Ovary (tissue), 3 donors: ENCODE measurements at regions not wholly inside any gene's neighbourhood (a gene's known extent, or its start where the extent isn't known, plus 50 kb on each side); places are given as distances from the start of the nearest gene placed in this dataset.

Source experiments
- EP300 ChIP-seq: sonication (generic); formaldehyde crosslinking; IDR thresholded peaks from one replicate; pipeline ENCODE4 v1.6.1; 2017; ENCODE audit warnings: antibody characterized with exemption
- POLR2A ChIP-seq: fragments of 450-650 bp; IDR thresholded peaks from one replicate; pipeline ENCODE4 v1.6.1; 2017; ENCODE audit warnings: antibody characterized with exemption, mild to moderate bottlenecking, moderate library complexity
- TF ChIP-seq, protein P1 (sequence below), 3 donors: fragments of 450-650 bp in 2 of 3; fragments of 200-600 bp in 1 of 3; IDR thresholded peaks; one replicate each; pipeline versions ENCODE4 v1.5.1 to v1.8.0; 2016 to 2022; ENCODE audit warnings: antibody characterized with exemption in 3 of 3, mild to moderate bottlenecking in 1 of 3
- donor health status: DM: no; HTN: no; CAD: no.

DNA sequence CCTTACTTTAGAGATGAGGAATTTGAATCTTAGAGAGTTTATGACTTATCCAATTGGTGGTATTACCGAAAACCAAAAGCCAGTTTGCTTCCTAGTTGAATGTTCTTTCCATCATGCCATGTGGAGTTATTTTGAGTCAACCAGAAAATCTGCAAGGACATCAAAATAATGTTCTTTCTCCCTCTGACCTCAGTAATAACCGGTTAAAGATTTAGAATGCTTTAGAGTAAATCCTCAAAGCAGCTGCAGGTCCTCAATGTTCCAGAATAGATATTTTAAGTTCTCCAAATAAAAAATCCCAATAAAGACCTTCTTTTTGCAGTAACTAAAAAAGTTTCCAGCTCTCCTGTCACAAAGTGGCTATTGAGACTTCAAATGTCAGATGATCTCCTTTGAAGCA, 396.6 kb downstream of the ADAMTS20 start:
- TF ChIP-seq, protein P1, sequence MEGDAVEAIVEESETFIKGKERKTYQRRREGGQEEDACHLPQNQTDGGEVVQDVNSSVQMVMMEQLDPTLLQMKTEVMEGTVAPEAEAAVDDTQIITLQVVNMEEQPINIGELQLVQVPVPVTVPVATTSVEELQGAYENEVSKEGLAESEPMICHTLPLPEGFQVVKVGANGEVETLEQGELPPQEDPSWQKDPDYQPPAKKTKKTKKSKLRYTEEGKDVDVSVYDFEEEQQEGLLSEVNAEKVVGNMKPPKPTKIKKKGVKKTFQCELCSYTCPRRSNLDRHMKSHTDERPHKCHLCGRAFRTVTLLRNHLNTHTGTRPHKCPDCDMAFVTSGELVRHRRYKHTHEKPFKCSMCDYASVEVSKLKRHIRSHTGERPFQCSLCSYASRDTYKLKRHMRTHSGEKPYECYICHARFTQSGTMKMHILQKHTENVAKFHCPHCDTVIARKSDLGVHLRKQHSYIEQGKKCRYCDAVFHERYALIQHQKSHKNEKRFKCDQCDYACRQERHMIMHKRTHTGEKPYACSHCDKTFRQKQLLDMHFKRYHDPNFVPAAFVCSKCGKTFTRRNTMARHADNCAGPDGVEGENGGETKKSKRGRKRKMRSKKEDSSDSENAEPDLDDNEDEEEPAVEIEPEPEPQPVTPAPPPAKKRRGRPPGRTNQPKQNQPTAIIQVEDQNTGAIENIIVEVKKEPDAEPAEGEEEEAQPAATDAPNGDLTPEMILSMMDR (IDR thresholded peaks at IDR 0.05): no peak
- TF ChIP-seq POLR2A (no peak), EP300 (no peak)
